HepG2 (cell line): ENCODE measurements at regions not wholly inside any gene's neighbourhood (a gene's known extent, or its start where the extent isn't known, plus 50 kb on each side); places are given as distances from the start of the nearest gene placed in this dataset.
"Not testable (repeated sequence)": the region's sequence is repeated elsewhere in the genome, so short reads cannot be mapped to it uniquely, and the experiment has no call there.

ENCODE experiments used
- FOSL1 ChIP-seq: sonication (generic); formaldehyde crosslinking; IDR thresholded peaks from 2 replicates; pipeline ENCODE4 v1.9.0; 2021; ENCODE audit warnings: missing genetic modification reagents, borderline replicate concordance
- PCBP2 ChIP-seq: fragments of 200-400 bp; formaldehyde crosslinking; optimal IDR thresholded peaks from 2 replicates; pipeline ENCODE3; 2018; ENCODE audit warnings: low read length, low read depth; ENCODE audit not compliant: poor library complexity, severe bottlenecking
- TCF12 ChIP-seq, 2 experiments: fragments of 450-650 bp in 1 of 2; sonication (generic) in 1 of 2; formaldehyde crosslinking in 1 of 2; IDR thresholded peaks; 2 replicates each; pipeline versions ENCODE4 v1.6.1 to v1.8.0; 2017 to 2022; ENCODE audit warnings: antibody characterized with exemption in 1 of 2, mild to moderate bottlenecking in 1 of 2, missing genetic modification reagents in 1 of 2, moderate library complexity in 1 of 2
- ZNF569 ChIP-seq: sonication (generic); formaldehyde crosslinking; IDR thresholded peaks from 2 replicates; pipeline ENCODE4 v1.5.0; 2020; ENCODE audit warnings: mild to moderate bottlenecking, missing genetic modification reagents, moderate library complexity, borderline replicate concordance
- ZNF75D ChIP-seq: sonication (generic); formaldehyde crosslinking; IDR thresholded peaks from 2 replicates; pipeline ENCODE4 v1.8.1; 2023; ENCODE audit warnings: missing genetic modification reagents, mild to moderate bottlenecking, borderline replicate concordance

GRCh38 chr2:91846388-91846787, 3024.8 kb upstream of the TEKT4 start:
- TF ChIP-seq TCF12 (IDR thresholded peaks at IDR 0.05); TCF12 (CRISPR knock-in tag; IDR thresholded peaks at IDR 0.05); ZNF569 (CRISPR knock-in tag); PCBP2; FOSL1 (CRISPR knock-in tag); ZNF75D: not testable (repeated sequence)
